ENCODE measurements at regions not wholly inside any gene's neighbourhood (a gene's known extent, or its start where the extent isn't known, plus 50 kb on each side); places are given as distances from the start of the nearest gene placed in this dataset.

GRCh38 chr5:90000351-90000750, 409.2 kb downstream of the CETN3 start:
- TF ChIP-seq, protein P1, sequence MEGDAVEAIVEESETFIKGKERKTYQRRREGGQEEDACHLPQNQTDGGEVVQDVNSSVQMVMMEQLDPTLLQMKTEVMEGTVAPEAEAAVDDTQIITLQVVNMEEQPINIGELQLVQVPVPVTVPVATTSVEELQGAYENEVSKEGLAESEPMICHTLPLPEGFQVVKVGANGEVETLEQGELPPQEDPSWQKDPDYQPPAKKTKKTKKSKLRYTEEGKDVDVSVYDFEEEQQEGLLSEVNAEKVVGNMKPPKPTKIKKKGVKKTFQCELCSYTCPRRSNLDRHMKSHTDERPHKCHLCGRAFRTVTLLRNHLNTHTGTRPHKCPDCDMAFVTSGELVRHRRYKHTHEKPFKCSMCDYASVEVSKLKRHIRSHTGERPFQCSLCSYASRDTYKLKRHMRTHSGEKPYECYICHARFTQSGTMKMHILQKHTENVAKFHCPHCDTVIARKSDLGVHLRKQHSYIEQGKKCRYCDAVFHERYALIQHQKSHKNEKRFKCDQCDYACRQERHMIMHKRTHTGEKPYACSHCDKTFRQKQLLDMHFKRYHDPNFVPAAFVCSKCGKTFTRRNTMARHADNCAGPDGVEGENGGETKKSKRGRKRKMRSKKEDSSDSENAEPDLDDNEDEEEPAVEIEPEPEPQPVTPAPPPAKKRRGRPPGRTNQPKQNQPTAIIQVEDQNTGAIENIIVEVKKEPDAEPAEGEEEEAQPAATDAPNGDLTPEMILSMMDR (IDR thresholded peaks at IDR 0.05; ENCODE audit: low read depth, low read length) = no peak
- H3K4me3 ChIP-seq (ENCODE audit: low read depth, low read length) = no peak overlapping the region
- ChIA-PET CTCF (no interaction called here), POLR2A (no interaction called here)
- no peaks in the 10 kb centered on the region for H3K9me3 ChIP-seq (ENCODE audit: control insufficient read depth, insufficient read depth, low read length)
- no peaks in the 10 kb centered on the region for H3K27me3 ChIP-seq (ENCODE audit: control insufficient read depth, insufficient read depth, low read length)
- no peak overlapping the region for H3K27ac ChIP-seq (ENCODE audit: low read depth, low read length)
- DNase-seq (ENCODE audit: low read depth, low spot score) = no peak

DNA sequence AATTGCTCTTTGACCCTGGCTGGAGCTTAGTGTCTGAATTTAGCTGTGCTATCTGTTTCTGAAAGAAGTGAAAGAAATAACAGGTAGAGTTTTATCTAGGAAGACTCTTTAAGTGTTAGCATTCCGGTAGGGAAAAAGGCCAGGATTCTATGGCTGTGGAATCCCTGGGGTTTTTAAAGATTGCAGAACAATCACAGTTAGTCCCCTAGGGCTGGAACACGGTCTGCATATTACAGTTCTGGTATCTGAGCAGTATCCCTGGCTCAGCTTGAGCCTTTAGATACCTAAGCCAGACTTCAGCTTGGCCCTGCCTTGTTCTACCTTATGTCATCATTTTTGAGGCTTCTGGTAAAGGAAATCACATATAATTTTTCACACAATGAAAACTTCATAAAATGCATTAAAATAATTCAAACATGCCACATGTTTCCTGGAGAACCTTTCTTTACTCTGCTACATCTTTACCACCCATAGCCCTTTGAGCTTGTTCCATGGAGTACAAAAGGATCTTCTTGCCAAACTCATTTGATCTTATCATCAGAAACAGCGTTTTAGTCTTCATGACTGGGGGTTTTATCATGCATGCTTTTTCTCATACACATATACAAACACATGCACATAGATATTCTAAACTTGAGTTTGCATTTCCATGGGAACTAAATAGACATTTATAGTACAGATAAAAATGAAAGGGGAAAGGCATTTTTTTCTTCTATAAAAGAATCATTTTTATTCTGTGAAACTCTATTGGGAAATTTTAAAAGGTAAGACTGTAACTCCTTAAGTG, 410.8 kb downstream of the CETN3 start:
- no peak overlapping the region for H3K27ac ChIP-seq (ENCODE audit: low read depth, low read length)
- no peaks in the 10 kb centered on the region for H3K9me3 ChIP-seq (ENCODE audit: control insufficient read depth, insufficient read depth, low read length)
- TF ChIP-seq, protein P1 (IDR thresholded peaks at IDR 0.05; ENCODE audit: low read depth, low read length) = no peak
- ChIA-PET POLR2A (no interaction called here), CTCF (no interaction called here)
- no peaks in the 10 kb centered on the region for H3K27me3 ChIP-seq (ENCODE audit: control insufficient read depth, insufficient read depth, low read length)
- no peak for DNase-seq (ENCODE audit: low read depth, low spot score)
- no peak overlapping the region for H3K4me3 ChIP-seq (ENCODE audit: low read depth, low read length)

- no peak for DNase-seq (ENCODE audit: low read depth, low spot score)
- ChIA-PET POLR2A (no interaction called here), CTCF (no interaction called here)
- TF ChIP-seq, protein P1 (IDR thresholded peaks at IDR 0.05; ENCODE audit: low read depth, low read length) = no peak
- H3K27me3 ChIP-seq (ENCODE audit: control insufficient read depth, insufficient read depth, low read length) = no peaks in the 10 kb centered on the region
- no peak overlapping the region for H3K27ac ChIP-seq (ENCODE audit: low read depth, low read length)
- no peak overlapping the region for H3K4me3 ChIP-seq (ENCODE audit: low read depth, low read length)
- H3K9me3 ChIP-seq (ENCODE audit: control insufficient read depth, insufficient read depth, low read length) = no peaks in the 10 kb centered on the region
Observed at GRCh38 chr5:89996890-89997289, 412.7 kb downstream of the CETN3 start.

GRCh38 chr5:89996335-89996734, 413.2 kb downstream of the CETN3 start:
- Histone ChIP-seq H3K27ac (ENCODE audit: low read depth, low read length) (no peak overlapping the region), H3K4me3 (ENCODE audit: low read depth, low read length) (no peak overlapping the region), H3K27me3 (ENCODE audit: control insufficient read depth, insufficient read depth, low read length) (no peaks in the 10 kb centered on the region), H3K9me3 (ENCODE audit: control insufficient read depth, insufficient read depth, low read length) (no peaks in the 10 kb centered on the region)
- TF ChIP-seq, protein P1 (IDR thresholded peaks at IDR 0.05; ENCODE audit: low read depth, low read length) = no peak
- no peak for DNase-seq (ENCODE audit: low read depth, low spot score)
- ChIA-PET POLR2A (no interaction called here), CTCF (no interaction called here)

DNA sequence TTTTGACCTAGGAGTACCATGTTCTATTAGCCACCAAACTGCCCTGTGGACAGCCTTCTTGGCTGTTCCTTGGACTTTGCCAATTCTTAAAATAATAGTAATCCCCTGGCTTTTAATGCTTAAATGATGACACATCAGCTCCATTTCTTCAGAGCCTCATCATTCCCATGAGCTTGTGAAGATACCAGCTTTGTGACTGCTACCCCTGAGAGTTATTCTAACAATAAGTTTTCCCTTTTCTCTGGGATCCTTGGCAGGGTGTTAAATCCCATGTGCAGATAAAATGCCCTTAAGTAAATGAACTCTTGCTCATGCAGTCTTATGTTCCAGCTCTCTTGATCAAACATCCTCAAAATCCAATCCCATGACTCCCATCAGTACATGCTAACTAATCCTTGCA, 415.3 kb downstream of the CETN3 start:
- TF ChIP-seq, protein P1 (IDR thresholded peaks at IDR 0.05; ENCODE audit: low read depth, low read length) = no peak
- H3K27me3 ChIP-seq (ENCODE audit: control insufficient read depth, insufficient read depth, low read length) = no peaks in the 10 kb centered on the region
- CTCF ChIA-PET = no interaction called here
- H3K9me3 ChIP-seq (ENCODE audit: control insufficient read depth, insufficient read depth, low read length) = no peaks in the 10 kb centered on the region
- POLR2A ChIA-PET = no interaction called here
- H3K4me3 ChIP-seq (ENCODE audit: low read depth, low read length) = no peak overlapping the region
- no peak for DNase-seq (ENCODE audit: low read depth, low spot score)
- no peak overlapping the region for H3K27ac ChIP-seq (ENCODE audit: low read depth, low read length)

All from AG04450 (cell line).